Stimulated activated CD4-positive, alpha-beta T cell treated with anti-CD3 and anti-CD28 coated beads, TNF-alpha, amount 100 ng/mL, for 24 hours (primary cell): ENCODE measurements at regions not wholly inside any gene's neighbourhood (a gene's known extent, or its start where the extent isn't known, plus 50 kb on each side); places are given as distances from the start of the nearest gene placed in this dataset.

ENCODE experiments used
- DNase-seq, 3 experiments: peaks; one replicate each; pipeline ENCODE4 v3.0.0-alpha.2; 2020; ENCODE audit warnings: low read depth in 3 of 3

- peak in 1 of 3 experiments; percentile 54 for DNase-seq
Measured at GRCh38 chr9:129489838-129490582, 130.9 kb downstream of the C9orf50 start.

GRCh38 chr9:129487658-129488483 lies 133.0 kb downstream of the C9orf50 start:
- peak in 2 of 3 experiments; percentile 35 to 64 for DNase-seq

GRCh38 chr9:129486756-129487657 lies 133.9 kb downstream of the C9orf50 start:
- DNase-seq, result no peak

- DNase-seq, result no peak
Measured at GRCh38 chr9:129485145-129485774, 135.6 kb downstream of the C9orf50 start.

- DNase-seq, result no peak
Measured at GRCh38 chr9:129484352-129485000, 136.4 kb downstream of the C9orf50 start.

GRCh38 chr9:129483415-129484351 lies 137.2 kb downstream of the C9orf50 start:
- DNase-seq, result no peak

GRCh38 chr9:129482521-129483414 lies 138.1 kb downstream of the C9orf50 start:
- DNase-seq, result no peak

GRCh38 chr9:129481810-129482511 lies 138.9 kb downstream of the C9orf50 start:
- DNase-seq, result no peak

GRCh38 chr9:129481424-129481809 lies 139.5 kb downstream of the C9orf50 start:
- DNase-seq, result no peak

GRCh38 chr9:129480745-129481144 lies 140.2 kb downstream of the C9orf50 start:
- DNase-seq, result no peak

- DNase-seq, result no peak
Measured at GRCh38 chr9:129480227-129480626, 140.7 kb downstream of the C9orf50 start.

GRCh38 chr9:129479631-129480011 lies 141.3 kb downstream of the C9orf50 start:
- no peak for DNase-seq

- DNase-seq, result no peak
Measured at GRCh38 chr9:129478961-129479630, 141.8 kb downstream of the C9orf50 start.

GRCh38 chr9:129478461-129478860 lies 142.4 kb downstream of the C9orf50 start:
- no peak for DNase-seq

GRCh38 chr9:129476821-129477611 lies 143.9 kb downstream of the C9orf50 start:
- no peak for DNase-seq

GRCh38 chr9:129474740-129475404 lies 146.0 kb downstream of the C9orf50 start:
- no peak for DNase-seq
